Stomach (tissue), 8 donors: ENCODE measurements at regions not wholly inside any gene's neighbourhood (a gene's known extent, or its start where the extent isn't known, plus 50 kb on each side); places are given as distances from the start of the nearest gene placed in this dataset.

Source experiments
- DNase-seq, 2 donors: peaks; one replicate each; pipeline versions ENCODE4 v3.0.0 to v3.0.0-alpha.2; 2013 to 2019
- H3K27ac ChIP-seq, 5 donors: fragments of 200-600 bp in 4 of 5; sonication (generic) in 4 of 5; one replicate each; pipeline ENCODE4 v1.5.1; 2013 to 2019; ENCODE audit warnings: mild to moderate bottlenecking in 1 of 5, moderate library complexity in 1 of 5
- H3K27me3 ChIP-seq, 3 donors: fragments of 200-600 bp; sonication (generic); one replicate each; pipeline ENCODE4 v1.5.1; 2017 to 2019; ENCODE audit warnings: mixed run types in 1 of 3
- H3K36me3 ChIP-seq, 4 donors: fragments of 200-600 bp; sonication (generic); 1 replicate in 3 of 4; 2 replicates in 1 of 4; pipeline ENCODE4 v1.5.1; 2016 to 2019
- H3K4me1 ChIP-seq, 4 donors: fragments of 200-600 bp; sonication (generic); one replicate each; pipeline ENCODE4 v1.5.1; 2016 to 2019
- H3K4me3 ChIP-seq, 4 donors: fragments of 200-600 bp; sonication (generic) in 3 of 4; one replicate each; pipeline ENCODE4 v1.5.1; 2016 to 2019; ENCODE audit warnings: mild to moderate bottlenecking in 1 of 4
- H3K9me3 ChIP-seq, 4 donors: fragments of 200-600 bp; sonication (generic); one replicate each; pipeline ENCODE4 v1.5.1; 2016 to 2019
- EP300 ChIP-seq: sonication (generic); formaldehyde crosslinking; IDR thresholded peaks from one replicate; pipeline ENCODE4 v1.6.1; 2017; ENCODE audit warnings: antibody characterized with exemption
- POLR2A ChIP-seq, 4 donors: fragments of 450-650 bp; IDR thresholded peaks; one replicate each; pipeline ENCODE4 v1.6.1; 2016; ENCODE audit warnings: antibody characterized with exemption in 4 of 4, control low read depth in 2 of 4, mild to moderate bottlenecking in 1 of 4, moderate library complexity in 1 of 4
- POLR2AphosphoS5 ChIP-seq, 3 donors: sonication (generic); formaldehyde crosslinking; IDR thresholded peaks; one replicate each; pipeline ENCODE4 v1.6.1; 2016; ENCODE audit warnings: antibody characterized with exemption in 3 of 3
- WGBS, 5 donors: extraction: QIAGEN DNeasy Blood & Tissue Kit in 3 of 5; methylation state at CpG; one replicate each; pipeline versions ENCODE4 v1.1.5 to v1.1.7; 2013 to 2018; 5-methylcytosine and 5-hydroxymethylcytosine counted together
- intact Hi-C: fragments of 100-400 bp; cut with DNase I; formaldehyde crosslinking; loops from one replicate; pipeline ENCODE4 v1.15.1; 2023; ENCODE audit warnings: low total_unique reads
- TF ChIP-seq, protein P1 (sequence below), 7 experiments: fragments of 450-650 bp in 4 of 7; fragments of 200-600 bp in 3 of 7; sonication (generic) in 3 of 7; IDR thresholded peaks; one replicate each; pipeline ENCODE4 v1.5.1; 2016 to 2019; ENCODE audit warnings: antibody characterized with exemption in 7 of 7, control low read depth in 2 of 7, mild to moderate bottlenecking in 1 of 7
- donor health status: healthy with polysubstance abuse.
- donor health status: Bipolar disorder and iron deficiency.
- donor health status: healthy.

DNA sequence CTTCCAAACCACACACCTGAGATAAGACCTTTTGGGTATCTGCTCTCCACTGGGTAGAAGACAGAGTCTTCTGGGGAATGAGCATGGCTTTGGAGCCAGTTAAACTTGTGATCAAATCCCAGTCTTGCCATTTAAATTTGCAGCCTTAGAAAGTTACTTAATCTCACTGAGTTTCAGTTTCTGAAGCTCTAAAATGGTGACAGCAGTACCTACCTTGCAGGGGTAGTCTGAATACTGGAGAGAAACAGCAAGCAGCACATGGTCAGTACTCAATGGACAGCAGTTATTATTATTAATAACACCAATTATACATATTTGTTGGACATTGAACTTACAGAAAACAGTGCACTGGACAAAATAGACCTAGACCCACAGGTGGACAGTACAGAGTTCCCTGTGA lies 260.9 kb downstream of the MAN2A1 start:
- Histone ChIP-seq H3K27ac (no peak overlapping the region), H3K4me1 (no peaks in the 10 kb centered on the region), H3K27me3 (no peaks in the 10 kb centered on the region), H3K9me3 (no peaks in the 10 kb centered on the region), H3K4me3 (no peak overlapping the region), H3K36me3 (no peaks in the 10 kb centered on the region)
- TF ChIP-seq POLR2A (IDR thresholded peaks at IDR 0.05), result no peak
- intact Hi-C loops, result no loop called here
- DNase-seq, result no peak

DNA sequence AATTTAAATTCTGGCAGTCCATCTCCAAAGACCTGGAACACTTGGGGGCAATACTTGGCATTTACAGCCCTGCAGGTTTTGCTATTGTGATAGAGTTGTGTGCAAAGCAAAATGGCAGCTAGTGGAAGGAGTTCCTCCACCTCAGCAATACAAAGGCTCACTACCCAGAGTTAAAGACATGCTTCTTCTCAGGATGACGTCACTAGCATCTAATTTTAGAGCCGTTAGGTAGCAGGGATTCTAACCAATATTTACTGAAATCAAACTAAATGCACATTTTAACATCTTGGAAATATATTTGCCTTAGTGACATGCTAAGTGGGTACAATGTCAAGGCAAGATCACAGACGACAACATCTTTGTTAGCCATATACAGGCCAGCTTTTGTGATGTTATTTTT lies 261.6 kb downstream of the MAN2A1 start:
- TF ChIP-seq EP300 (no peak), POLR2A (IDR thresholded peaks at IDR 0.05) (no peak), POLR2AphosphoS5 (IDR thresholded peaks at IDR 0.05) (no peak)
- TF ChIP-seq, protein P1, sequence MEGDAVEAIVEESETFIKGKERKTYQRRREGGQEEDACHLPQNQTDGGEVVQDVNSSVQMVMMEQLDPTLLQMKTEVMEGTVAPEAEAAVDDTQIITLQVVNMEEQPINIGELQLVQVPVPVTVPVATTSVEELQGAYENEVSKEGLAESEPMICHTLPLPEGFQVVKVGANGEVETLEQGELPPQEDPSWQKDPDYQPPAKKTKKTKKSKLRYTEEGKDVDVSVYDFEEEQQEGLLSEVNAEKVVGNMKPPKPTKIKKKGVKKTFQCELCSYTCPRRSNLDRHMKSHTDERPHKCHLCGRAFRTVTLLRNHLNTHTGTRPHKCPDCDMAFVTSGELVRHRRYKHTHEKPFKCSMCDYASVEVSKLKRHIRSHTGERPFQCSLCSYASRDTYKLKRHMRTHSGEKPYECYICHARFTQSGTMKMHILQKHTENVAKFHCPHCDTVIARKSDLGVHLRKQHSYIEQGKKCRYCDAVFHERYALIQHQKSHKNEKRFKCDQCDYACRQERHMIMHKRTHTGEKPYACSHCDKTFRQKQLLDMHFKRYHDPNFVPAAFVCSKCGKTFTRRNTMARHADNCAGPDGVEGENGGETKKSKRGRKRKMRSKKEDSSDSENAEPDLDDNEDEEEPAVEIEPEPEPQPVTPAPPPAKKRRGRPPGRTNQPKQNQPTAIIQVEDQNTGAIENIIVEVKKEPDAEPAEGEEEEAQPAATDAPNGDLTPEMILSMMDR (IDR thresholded peaks at IDR 0.05), result no peak
- WGBS, 5 donors, result 74 to 91% (median 87%) methylated on average over 3 of the region's 3 CpGs

GRCh38 chr5:109951758-109952157 lies 262.0 kb downstream of the MAN2A1 start:
- H3K4me1 ChIP-seq, result no peaks in the 10 kb centered on the region
- no peaks in the 10 kb centered on the region for H3K36me3 ChIP-seq
- intact Hi-C loops, result no loop called here
- H3K27me3 ChIP-seq, result no peaks in the 10 kb centered on the region
- H3K4me3 ChIP-seq, result no peak overlapping the region
- 76 to 87% (median 78%) methylated on average over 5 of the region's 5 CpGs for WGBS, 5 donors
- no peak overlapping the region for H3K27ac ChIP-seq
- no peak for DNase-seq
- TF ChIP-seq, protein P1 (IDR thresholded peaks at IDR 0.05), result no peak
- TF ChIP-seq EP300 (no peak), POLR2A (IDR thresholded peaks at IDR 0.05) (no peak), POLR2AphosphoS5 (IDR thresholded peaks at IDR 0.05) (no peak)
- no peaks in the 10 kb centered on the region for H3K9me3 ChIP-seq

More for the DNA sequence above, 261.6 kb downstream of the MAN2A1 start:
- H3K4me3 ChIP-seq, result no peak overlapping the region
- no peak for DNase-seq
- no peaks in the 10 kb centered on the region for H3K4me1 ChIP-seq
- H3K9me3 ChIP-seq, result no peaks in the 10 kb centered on the region
- no peaks in the 10 kb centered on the region for H3K27me3 ChIP-seq
- H3K36me3 ChIP-seq, result no peaks in the 10 kb centered on the region
- no peak overlapping the region for H3K27ac ChIP-seq
- intact Hi-C loops, result no loop called here

GRCh38 chr5:109953761-109954160 lies 264.0 kb downstream of the MAN2A1 start:
- no peaks in the 10 kb centered on the region for H3K27me3 ChIP-seq
- H3K4me3 ChIP-seq, result no peak overlapping the region
- no peaks in the 10 kb centered on the region for H3K4me1 ChIP-seq
- no peaks in the 10 kb centered on the region for H3K36me3 ChIP-seq
- 84 to 89% (median 85%) methylated on average over 1 of the region's 1 CpG for WGBS, 5 donors
- TF ChIP-seq, protein P1 (IDR thresholded peaks at IDR 0.05), result no peak
- TF ChIP-seq POLR2A (IDR thresholded peaks at IDR 0.05) (no peak), POLR2AphosphoS5 (IDR thresholded peaks at IDR 0.05) (no peak)
- intact Hi-C loops, result no loop called here
- no peak for DNase-seq
- no peak overlapping the region for H3K27ac ChIP-seq
- no peaks in the 10 kb centered on the region for H3K9me3 ChIP-seq

DNA sequence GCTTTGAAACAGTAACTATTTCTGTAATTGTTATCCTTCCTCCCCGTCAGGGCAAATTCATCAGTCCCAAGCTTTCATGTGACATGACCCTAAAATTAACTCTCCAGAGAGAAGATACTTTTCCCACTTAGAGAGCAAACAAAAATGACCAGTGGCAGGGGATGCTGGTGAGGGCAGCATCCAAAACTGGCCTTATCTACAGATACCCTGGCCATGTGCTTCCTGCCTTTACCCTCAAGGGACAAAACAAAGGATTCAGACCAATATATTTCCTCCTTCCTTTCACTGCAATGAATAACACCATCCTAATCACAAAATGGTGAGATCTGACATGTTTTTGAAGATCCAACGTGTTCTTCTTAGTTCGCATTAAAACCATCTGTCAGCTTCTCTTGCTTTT lies 267.2 kb downstream of the MAN2A1 start:
- no peak overlapping the region for H3K27ac ChIP-seq
- intact Hi-C loops, result no loop called here
- 59 to 74% (median 70%) methylated on average over 3 of the region's 3 CpGs for WGBS, 5 donors
- no peaks in the 10 kb centered on the region for H3K4me1 ChIP-seq
- TF ChIP-seq POLR2A (IDR thresholded peaks at IDR 0.05) (no peak), POLR2AphosphoS5 (IDR thresholded peaks at IDR 0.05) (no peak)
- TF ChIP-seq, protein P1 (IDR thresholded peaks at IDR 0.05), result no peak
- no peaks in the 10 kb centered on the region for H3K27me3 ChIP-seq
- DNase-seq, result no peak
- no peak overlapping the region for H3K4me3 ChIP-seq
- H3K9me3 ChIP-seq, result no peaks in the 10 kb centered on the region
- no peaks in the 10 kb centered on the region for H3K36me3 ChIP-seq
